Uterus (tissue), 3 donors: ENCODE measurements at regions not wholly inside any gene's neighbourhood (a gene's known extent, or its start where the extent isn't known, plus 50 kb on each side); places are given as distances from the start of the nearest gene placed in this dataset.

ENCODE experiments used
- DNase-seq, 2 donors: peaks; one replicate each; pipeline ENCODE4 v3.0.0-alpha.2; 2019 to 2020
- H3K27ac ChIP-seq, 2 donors: fragments of 200-600 bp; sonication (generic); 1 replicate in 1 of 2; 2 replicates in 1 of 2; pipeline ENCODE4 v1.5.1; 2016 to 2018
- H3K27me3 ChIP-seq, 2 donors: fragments of 200-600 bp; sonication (generic); one replicate each; pipeline ENCODE4 v1.5.1; 2018 to 2019; ENCODE audit warnings: control low read depth in 1 of 2
- H3K36me3 ChIP-seq, 2 donors: fragments of 200-600 bp; sonication (generic); one replicate each; pipeline ENCODE4 v1.5.1; 2019; ENCODE audit warnings: control low read depth in 1 of 2
- H3K4me1 ChIP-seq, 2 donors: fragments of 200-600 bp; sonication (generic); one replicate each; pipeline ENCODE4 v1.5.1; 2018 to 2019; ENCODE audit warnings: control low read depth in 1 of 2
- H3K4me3 ChIP-seq, 2 donors: fragments of 200-600 bp; sonication (generic); 1 replicate in 1 of 2; 2 replicates in 1 of 2; pipeline ENCODE4 v1.5.1; 2018 to 2019; ENCODE audit warnings: mild to moderate bottlenecking in 1 of 2
- H3K9me3 ChIP-seq, 2 donors: fragments of 200-600 bp; sonication (generic); one replicate each; pipeline ENCODE4 v1.5.1; 2019; ENCODE audit warnings: control low read depth in 1 of 2
- POLR2A ChIP-seq, 2 donors: fragments of 450-650 bp; IDR thresholded peaks; one replicate each; pipeline ENCODE4 v1.6.1; 2016; ENCODE audit warnings: antibody characterized with exemption in 2 of 2, mild to moderate bottlenecking in 1 of 2, moderate library complexity in 1 of 2
- intact Hi-C: fragments of 100-400 bp; cut with DNase I; formaldehyde crosslinking; loops from one replicate; pipeline ENCODE4 v1.15.1; 2023; ENCODE audit warnings: low total_unique reads
- TF ChIP-seq, protein P1 (sequence below), 4 experiments: fragments of 200-600 bp in 2 of 4; fragments of 450-650 bp in 2 of 4; sonication (generic) in 2 of 4; IDR thresholded peaks; one replicate each; pipeline ENCODE4 v1.5.1; 2016 to 2019; ENCODE audit warnings: antibody characterized with exemption in 4 of 4, mild to moderate bottlenecking in 2 of 4, moderate library complexity in 1 of 4
- donor health status: DM: yes; HTN: yes; CAD: no.

DNA sequence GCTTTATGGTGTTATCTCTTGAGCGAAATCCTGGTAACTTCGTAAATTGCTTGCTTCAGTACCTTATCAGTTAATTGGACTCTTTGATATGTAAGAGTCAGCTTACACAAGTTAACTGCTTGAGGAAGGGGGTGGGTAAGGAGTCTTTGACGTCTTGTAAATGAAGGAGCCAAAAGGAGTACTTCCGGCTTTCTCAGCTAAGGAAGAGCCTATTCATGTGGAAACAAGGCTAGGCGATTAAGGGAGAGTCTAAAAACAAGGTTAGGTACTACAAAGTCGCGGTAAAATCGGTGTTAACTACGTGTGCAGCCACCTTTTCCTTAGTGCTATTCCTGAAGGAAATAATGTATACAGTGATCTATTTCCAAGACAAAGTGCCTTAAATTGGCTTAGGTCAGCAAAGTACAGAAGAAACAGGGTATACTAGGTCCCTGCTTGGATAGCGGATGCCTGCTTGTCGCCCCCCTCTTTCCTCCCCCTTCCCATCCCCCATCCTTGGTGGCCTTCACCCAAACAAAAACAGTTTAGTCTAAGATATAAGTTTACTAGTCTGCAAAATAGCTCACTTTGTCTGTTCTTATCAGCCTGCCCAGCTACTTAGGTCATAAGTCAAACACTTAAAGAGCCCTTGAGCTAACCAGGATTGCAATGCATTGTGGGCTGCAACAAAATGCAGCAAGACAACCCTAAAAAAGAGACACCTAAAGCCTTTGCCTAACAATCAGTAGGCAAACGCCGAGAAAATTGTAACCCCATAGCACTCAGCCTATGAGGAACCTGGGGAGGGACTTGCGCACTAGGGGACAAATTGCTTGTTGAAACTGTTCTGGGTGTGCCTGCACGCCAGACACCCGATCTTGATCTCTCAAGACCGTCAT lies 147.3 kb downstream of the TRIM27 start:
- intact Hi-C loops: no loop called here
- no peaks in the 10 kb centered on the region for H3K9me3 ChIP-seq
- H3K27me3 ChIP-seq: peaks cover 0 to 76% of the 10 kb centered on the region in 2 donors
- TF ChIP-seq, protein P1, sequence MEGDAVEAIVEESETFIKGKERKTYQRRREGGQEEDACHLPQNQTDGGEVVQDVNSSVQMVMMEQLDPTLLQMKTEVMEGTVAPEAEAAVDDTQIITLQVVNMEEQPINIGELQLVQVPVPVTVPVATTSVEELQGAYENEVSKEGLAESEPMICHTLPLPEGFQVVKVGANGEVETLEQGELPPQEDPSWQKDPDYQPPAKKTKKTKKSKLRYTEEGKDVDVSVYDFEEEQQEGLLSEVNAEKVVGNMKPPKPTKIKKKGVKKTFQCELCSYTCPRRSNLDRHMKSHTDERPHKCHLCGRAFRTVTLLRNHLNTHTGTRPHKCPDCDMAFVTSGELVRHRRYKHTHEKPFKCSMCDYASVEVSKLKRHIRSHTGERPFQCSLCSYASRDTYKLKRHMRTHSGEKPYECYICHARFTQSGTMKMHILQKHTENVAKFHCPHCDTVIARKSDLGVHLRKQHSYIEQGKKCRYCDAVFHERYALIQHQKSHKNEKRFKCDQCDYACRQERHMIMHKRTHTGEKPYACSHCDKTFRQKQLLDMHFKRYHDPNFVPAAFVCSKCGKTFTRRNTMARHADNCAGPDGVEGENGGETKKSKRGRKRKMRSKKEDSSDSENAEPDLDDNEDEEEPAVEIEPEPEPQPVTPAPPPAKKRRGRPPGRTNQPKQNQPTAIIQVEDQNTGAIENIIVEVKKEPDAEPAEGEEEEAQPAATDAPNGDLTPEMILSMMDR (IDR thresholded peaks at IDR 0.05): no peak
- TF ChIP-seq POLR2A (IDR thresholded peaks at IDR 0.05): no peak
- no peaks in the 10 kb centered on the region for H3K4me1 ChIP-seq
- no peak overlapping the region for H3K4me3 ChIP-seq
- H3K27ac ChIP-seq: no peak overlapping the region
- H3K36me3 ChIP-seq: no peaks in the 10 kb centered on the region
- no peak for DNase-seq

GRCh38 chr6:28777147-28777461 lies 146.7 kb downstream of the TRIM27 start:
- no peak for TF ChIP-seq POLR2A (IDR thresholded peaks at IDR 0.05)
- TF ChIP-seq, protein P1 (IDR thresholded peaks at IDR 0.05): no peak
- no peaks in the 10 kb centered on the region for H3K9me3 ChIP-seq
- no peaks in the 10 kb centered on the region for H3K36me3 ChIP-seq
- DNase-seq: no peak
- no peak overlapping the region for H3K4me3 ChIP-seq
- no peaks in the 10 kb centered on the region for H3K4me1 ChIP-seq
- intact Hi-C loops: no loop called here
- H3K27me3 ChIP-seq: peaks cover 0 to 82% of the 10 kb centered on the region in 2 donors
- H3K27ac ChIP-seq: no peak overlapping the region

GRCh38 chr6:28782113-28782673 lies 141.6 kb downstream of the TRIM27 start:
- intact Hi-C loops: no loop called here
- no peak overlapping the region for H3K4me3 ChIP-seq
- no peaks in the 10 kb centered on the region for H3K9me3 ChIP-seq
- H3K27ac ChIP-seq: no peak overlapping the region
- no peak for DNase-seq
- H3K27me3 ChIP-seq: peaks cover 11 to 87% of the 10 kb centered on the region in 2 donors
- no peak for TF ChIP-seq POLR2A (IDR thresholded peaks at IDR 0.05)
- TF ChIP-seq, protein P1 (IDR thresholded peaks at IDR 0.05): no peak
- no peaks in the 10 kb centered on the region for H3K36me3 ChIP-seq
- H3K4me1 ChIP-seq: no peaks in the 10 kb centered on the region

DNA sequence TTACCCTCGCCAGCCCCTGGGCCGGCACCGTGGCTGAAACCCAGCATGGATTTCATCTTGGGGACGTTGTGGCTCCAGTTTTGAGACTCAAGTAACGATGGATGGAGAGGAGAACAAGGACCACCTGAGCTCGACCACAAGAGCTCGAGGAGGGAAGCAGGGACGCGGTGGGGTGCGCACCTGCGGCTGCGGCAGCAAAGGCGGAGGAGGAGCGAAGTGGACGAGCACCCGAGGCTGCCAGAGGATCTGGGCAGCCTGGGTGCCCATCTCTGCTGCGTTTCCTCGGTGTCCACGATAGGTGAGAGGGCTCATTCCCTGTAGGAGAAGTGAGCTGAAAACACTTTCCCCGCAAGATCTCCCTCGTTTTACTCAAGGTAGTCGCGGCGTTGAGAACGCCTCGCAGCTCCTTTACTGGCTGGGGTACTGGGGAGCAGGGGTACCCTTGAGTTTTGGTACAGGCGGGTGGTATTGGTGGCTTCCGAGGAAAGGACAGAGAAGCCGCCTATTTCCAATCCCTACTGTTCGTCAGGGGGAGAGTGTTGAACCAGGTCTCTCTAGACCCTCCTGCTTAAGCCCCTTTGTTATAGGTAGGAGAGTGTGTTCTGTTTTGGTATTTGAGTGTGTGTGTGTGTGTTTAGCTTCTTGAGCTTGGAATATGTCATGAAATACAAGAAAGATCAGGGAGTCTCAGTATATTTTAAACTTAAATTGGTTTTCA lies 137.7 kb downstream of the TRIM27 start:
- Histone ChIP-seq H3K4me1 (no peaks in the 10 kb centered on the region), H3K27ac (no peak overlapping the region), H3K36me3 (no peaks in the 10 kb centered on the region), H3K9me3 (no peaks in the 10 kb centered on the region), H3K27me3 (peaks cover 11 to 75% of the 10 kb centered on the region in 2 donors), H3K4me3 (no peak overlapping the region)
- TF ChIP-seq, protein P1 (IDR thresholded peaks at IDR 0.05): no peak
- TF ChIP-seq POLR2A (IDR thresholded peaks at IDR 0.05): no peak
- DNase-seq: no peak
- intact Hi-C loops: no loop called here
